Mesothelial cell of epicardium (in vitro differentiated cells): ENCODE measurements at regions not wholly inside any gene's neighbourhood (a gene's known extent, or its start where the extent isn't known, plus 50 kb on each side); places are given as distances from the start of the nearest gene placed in this dataset.
"Not testable (repeated sequence)": the region's sequence is repeated elsewhere in the genome, so short reads cannot be mapped to it uniquely, and the experiment has no call there.

ENCODE experiments used
- DNase-seq, 2 experiments: peaks; one replicate each; pipeline ENCODE4 v3.0.0; 2021; ENCODE audit warnings: low spot score in 2 of 2; ENCODE audit not compliant: unreplicated experiment in 2 of 2
- H3K27ac Mint-ChIP-seq: 2 replicates; pipeline ENCODE4 v1.8.0; 2021; ENCODE audit warnings: mixed read lengths
- H3K27me3 Mint-ChIP-seq: 2 replicates; pipeline ENCODE4 v1.8.0; 2021; ENCODE audit warnings: low read depth, mixed read lengths
- H3K36me3 Mint-ChIP-seq: 2 replicates; pipeline ENCODE4 v1.8.0; 2021; ENCODE audit warnings: mixed read lengths
- H3K4me1 Mint-ChIP-seq: 2 replicates; pipeline ENCODE4 v1.8.0; 2021; ENCODE audit warnings: mixed read lengths
- H3K4me3 Mint-ChIP-seq: 2 replicates; pipeline ENCODE4 v1.8.0; 2021; ENCODE audit warnings: mild to moderate bottlenecking, moderate library complexity, mixed read lengths
- H3K9me3 Mint-ChIP-seq: 2 replicates; pipeline ENCODE4 v1.8.0; 2021; ENCODE audit warnings: mixed read lengths
- TF ChIP-seq, protein P1 (sequence below): fragments of 200-600 bp; sonication (generic); IDR thresholded peaks from one replicate; pipeline ENCODE4 v1.5.0; 2021; ENCODE audit warnings: antibody characterized with exemption; ENCODE audit not compliant: unreplicated experiment

DNA sequence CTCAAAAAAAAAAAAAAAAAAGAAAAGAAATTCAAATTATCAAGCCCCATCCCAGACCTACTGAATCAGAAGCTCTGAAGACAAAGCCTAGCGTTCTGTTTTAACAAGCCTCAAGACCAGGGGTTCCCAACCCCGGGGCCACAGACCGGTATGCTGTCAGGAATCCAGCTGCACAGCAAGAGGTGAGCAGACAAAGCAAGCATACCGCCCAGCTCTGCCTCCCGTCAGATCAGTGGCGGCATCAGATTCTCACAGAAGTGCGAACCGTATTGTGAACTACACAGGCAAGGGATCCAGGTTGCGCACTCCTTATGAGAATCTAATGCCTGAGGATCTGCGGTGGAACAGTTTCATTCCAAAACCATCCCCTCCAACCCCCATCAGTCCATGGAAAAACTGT lies 57.8 kb upstream of the RASAL2 start:
- H3K4me3 Mint-ChIP-seq = peak overlapping the region; percentile 18
- no peak for DNase-seq
- H3K27me3 Mint-ChIP-seq = no peaks in the 10 kb centered on the region
- no peaks in the 10 kb centered on the region for H3K36me3 Mint-ChIP-seq
- H3K9me3 Mint-ChIP-seq = no peaks in the 10 kb centered on the region
- H3K4me1 Mint-ChIP-seq = peaks cover 13% of the 10 kb centered on the region
- TF ChIP-seq, protein P1, sequence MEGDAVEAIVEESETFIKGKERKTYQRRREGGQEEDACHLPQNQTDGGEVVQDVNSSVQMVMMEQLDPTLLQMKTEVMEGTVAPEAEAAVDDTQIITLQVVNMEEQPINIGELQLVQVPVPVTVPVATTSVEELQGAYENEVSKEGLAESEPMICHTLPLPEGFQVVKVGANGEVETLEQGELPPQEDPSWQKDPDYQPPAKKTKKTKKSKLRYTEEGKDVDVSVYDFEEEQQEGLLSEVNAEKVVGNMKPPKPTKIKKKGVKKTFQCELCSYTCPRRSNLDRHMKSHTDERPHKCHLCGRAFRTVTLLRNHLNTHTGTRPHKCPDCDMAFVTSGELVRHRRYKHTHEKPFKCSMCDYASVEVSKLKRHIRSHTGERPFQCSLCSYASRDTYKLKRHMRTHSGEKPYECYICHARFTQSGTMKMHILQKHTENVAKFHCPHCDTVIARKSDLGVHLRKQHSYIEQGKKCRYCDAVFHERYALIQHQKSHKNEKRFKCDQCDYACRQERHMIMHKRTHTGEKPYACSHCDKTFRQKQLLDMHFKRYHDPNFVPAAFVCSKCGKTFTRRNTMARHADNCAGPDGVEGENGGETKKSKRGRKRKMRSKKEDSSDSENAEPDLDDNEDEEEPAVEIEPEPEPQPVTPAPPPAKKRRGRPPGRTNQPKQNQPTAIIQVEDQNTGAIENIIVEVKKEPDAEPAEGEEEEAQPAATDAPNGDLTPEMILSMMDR = no peak
- H3K27ac Mint-ChIP-seq = no peak overlapping the region

DNA sequence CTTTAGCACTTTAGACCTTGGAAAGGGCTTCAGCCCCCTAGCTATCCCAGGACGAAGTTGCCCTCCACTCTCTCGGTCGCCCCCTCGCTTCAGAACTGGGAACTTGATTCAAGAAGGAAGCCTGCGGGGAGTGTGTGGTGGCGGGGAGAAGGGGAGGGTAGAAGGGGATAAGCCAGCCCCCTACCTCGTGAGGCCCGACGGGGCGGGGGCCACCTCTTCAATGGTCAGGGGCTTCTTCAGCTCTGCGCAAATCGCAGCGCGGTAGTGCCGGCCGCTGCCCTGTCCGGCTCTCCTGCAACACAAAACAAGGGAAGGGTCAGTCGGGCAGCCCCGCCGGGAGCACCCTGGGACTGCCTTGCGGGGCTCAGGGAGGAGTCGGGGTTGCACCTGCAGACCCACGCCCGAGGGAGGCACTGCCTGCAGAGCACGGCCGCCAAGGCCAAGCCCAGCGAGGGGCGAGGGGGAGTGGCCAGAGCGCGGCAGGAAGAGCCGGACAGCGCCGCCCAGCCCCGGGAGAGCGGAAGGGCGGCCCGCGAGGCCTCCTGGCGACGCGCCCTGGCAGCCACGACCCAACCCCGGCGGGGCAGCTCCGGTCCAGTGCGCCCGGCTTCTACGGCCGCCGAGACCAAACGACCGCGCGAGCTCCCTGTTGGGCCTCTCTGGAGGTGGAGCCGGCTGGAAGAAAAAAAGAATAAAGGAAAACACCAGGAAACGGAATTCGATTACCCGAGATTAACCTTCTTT lies 56.2 kb upstream of the RASAL2 start:
- Mint-ChIP-seq H3K4me1 (peaks cover 7% of the 10 kb centered on the region), H3K9me3 (no peaks in the 10 kb centered on the region), H3K27ac (no peak overlapping the region), H3K36me3 (no peaks in the 10 kb centered on the region), H3K4me3 (peak overlapping the region; percentile 72), H3K27me3 (no peaks in the 10 kb centered on the region)
- TF ChIP-seq, protein P1 = peak; percentile 30
- peak; percentile 42 to 61 for DNase-seq

DNA sequence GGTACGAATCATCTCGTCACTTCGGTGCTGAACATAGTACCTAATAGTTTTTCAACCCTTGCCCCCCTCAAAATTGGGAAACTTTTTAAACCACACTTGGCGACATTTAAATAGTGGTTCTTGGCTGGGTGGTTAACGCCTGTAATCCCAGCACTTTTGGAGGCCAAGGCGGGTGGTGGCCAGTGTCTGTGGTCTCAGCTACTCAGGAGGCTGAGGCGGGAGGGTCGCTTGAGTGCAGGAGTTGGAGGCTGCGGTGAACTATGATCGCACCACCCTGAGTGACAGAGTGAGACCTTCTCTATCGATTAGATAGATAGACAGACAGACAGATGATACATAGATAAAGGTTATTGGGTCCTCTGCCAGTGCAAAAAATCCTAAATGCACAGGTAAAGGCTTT lies 55.5 kb upstream of the RASAL2 start:
- H3K4me1 Mint-ChIP-seq = peaks cover 2% of the 10 kb centered on the region
- TF ChIP-seq, protein P1 = no peak
- H3K36me3 Mint-ChIP-seq = no peaks in the 10 kb centered on the region
- no peak for DNase-seq
- no peak overlapping the region for H3K27ac Mint-ChIP-seq
- H3K4me3 Mint-ChIP-seq = peak overlapping the region; percentile 72
- no peaks in the 10 kb centered on the region for H3K27me3 Mint-ChIP-seq
- H3K9me3 Mint-ChIP-seq = no peaks in the 10 kb centered on the region

DNA sequence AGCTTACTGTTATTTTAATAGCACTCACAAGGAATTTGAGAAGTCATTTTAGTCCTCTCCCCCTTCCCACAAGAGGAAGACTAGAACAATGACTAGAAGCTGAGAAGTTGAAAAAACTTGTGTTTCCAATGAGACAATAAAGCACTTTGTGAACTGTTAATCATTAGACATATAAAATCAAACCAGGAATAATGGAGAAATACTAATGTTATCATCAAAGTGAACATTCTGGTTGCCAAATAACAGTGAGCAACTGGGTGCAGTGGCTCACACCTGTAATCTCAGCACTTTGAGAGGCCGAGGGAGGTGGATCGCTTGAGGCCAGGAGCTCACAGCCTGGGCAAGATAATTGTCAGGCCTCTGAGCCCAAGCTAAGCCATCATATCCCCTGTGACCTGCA lies 54.0 kb upstream of the RASAL2 start:
- Mint-ChIP-seq H3K36me3 (no peaks in the 10 kb centered on the region), H3K4me3 (no peak overlapping the region), H3K27ac (no peak overlapping the region), H3K9me3 (no peaks in the 10 kb centered on the region), H3K4me1 (no peaks in the 10 kb centered on the region), H3K27me3 (no peaks in the 10 kb centered on the region)
- TF ChIP-seq, protein P1 = no peak
- no peak for DNase-seq

DNA sequence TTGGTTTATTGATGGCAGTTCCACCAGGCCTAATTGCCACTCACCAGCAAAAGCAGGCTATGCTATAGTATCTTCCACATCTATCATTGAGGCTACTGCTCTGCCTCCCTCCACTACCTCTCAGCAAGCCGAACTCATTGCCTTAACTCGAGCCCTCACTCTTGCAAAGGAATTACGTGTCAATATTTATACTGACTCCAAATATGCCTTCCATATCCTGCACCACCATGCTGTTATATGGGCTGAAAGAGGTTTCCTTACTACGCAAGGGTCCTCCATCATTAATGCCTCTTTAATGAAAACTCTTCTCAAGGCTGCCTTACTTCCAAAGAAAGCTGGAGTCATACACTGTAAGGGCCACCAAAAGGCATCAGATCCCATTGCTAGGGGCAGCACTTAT lies 50.0 kb upstream of the RASAL2 start:
- not testable (repeated sequence) for H3K9me3 Mint-ChIP-seq, H3K4me3 Mint-ChIP-seq, H3K27me3 Mint-ChIP-seq, H3K36me3 Mint-ChIP-seq, H3K27ac Mint-ChIP-seq, DNase-seq, H3K4me1 Mint-ChIP-seq
